D341Med (cell line): ENCODE measurements at regions not wholly inside any gene's neighbourhood (a gene's known extent, or its start where the extent isn't known, plus 50 kb on each side); places are given as distances from the start of the nearest gene placed in this dataset.
"Not testable (repeated sequence)": the region's sequence is repeated elsewhere in the genome, so short reads cannot be mapped to it uniquely, and the experiment has no call there.

ENCODE experiments used
- DNase-seq: peaks from one replicate; pipeline ENCODE4 v3.0.0; 2012; ENCODE audit warnings: low spot score

DNA sequence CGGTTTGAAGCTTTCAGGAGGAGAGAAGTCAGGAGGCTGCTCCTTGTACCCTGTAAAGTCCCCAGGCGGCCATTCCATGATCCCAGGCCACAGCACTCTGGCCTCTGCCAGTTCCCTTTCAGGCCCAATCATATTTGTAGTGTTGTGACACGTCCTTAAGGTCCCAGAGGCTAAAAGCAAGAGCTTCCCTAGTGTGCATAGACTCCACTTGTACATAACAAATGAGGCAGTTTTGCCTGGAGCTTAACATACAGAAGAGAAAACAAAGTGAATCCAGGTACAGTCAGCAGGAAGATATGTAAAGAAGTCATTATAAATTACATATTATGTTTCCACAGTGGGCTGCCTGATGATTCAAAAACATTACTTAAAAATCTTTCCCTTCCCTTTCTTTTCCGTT is 81.1 kb upstream of the RPH3A start:
- DNase-seq: no peak

DNA sequence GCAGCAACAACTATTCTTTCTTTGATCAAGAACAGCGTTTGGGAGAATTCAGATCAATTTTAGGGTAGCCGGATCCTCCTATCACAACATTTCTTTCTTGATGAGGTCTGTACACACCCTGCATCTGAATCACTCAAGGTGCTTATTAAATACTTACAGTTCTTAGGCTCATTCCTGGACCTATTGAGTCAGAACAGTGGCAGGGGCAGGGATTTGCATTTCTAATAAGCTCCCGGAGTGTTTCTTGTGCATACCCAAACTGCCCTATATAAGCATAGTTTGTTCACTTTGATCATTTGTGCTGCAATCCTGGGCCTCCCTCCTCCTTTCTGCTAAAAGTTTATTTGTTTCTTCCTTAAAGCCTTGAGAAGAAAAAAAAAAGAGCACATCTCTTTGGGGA is 80.5 kb upstream of the RPH3A start:
- no peak for DNase-seq

DNA sequence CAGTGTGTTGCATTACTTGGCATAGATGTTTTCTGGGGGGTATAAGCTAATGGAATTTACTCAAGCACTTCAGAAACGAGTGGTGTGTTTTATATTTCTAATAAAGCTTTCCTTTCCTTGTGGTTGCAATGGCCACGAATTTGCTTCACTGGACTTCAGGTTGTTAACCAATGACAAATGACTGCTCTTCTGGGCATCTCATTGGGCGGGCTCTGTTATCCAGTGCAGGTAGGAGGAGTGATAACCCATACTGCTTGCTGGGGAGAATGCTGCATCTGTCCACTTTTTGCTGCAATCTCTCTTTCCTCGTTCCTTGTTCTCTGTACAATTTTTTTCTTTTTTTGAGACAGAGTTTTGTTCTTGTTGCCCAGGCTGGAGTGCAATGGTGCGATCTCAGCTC is 80.0 kb upstream of the RPH3A start:
- no peak for DNase-seq

DNA sequence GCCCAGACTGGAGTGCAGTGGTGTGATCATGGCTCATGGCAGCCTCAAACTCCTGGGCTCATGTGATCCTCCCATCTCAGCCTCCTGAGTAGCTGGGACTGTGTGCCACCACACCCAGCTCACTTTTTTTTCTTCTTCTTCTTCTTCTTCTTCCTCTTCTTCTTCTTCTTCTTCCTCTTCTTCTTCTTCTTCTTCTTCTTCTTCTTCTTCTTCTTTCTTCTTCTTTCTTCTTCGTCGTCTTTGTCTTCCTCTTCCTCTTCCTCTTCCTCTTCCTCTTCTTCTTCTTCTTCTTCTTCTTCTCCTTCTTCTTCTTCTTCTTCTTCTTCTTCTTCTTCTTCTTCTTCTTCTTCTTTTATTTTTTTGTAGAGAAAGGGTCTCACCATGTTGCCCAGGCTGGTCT is 78.8 kb upstream of the RPH3A start:
- not testable (repeated sequence) for DNase-seq

DNA sequence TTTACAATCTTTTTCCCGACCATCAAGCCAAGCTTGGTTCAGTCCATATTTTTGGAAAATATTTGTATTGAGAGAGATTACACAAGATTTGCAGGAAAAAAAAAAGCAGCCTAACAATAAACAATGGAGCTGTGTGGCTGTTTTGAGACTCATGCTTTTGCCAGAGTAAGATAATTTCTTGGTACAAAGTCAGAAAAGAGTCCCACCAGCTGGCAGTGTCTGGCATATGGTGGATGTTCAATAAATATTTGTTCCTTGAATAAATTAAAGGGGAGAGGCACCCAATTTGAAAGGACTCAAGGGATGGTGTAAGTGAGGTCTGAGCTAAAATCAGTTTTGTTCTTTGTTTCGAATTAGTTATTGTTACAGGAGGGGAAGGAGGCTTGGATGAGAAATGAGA is 78.1 kb upstream of the RPH3A start:
- no peak for DNase-seq

DNA sequence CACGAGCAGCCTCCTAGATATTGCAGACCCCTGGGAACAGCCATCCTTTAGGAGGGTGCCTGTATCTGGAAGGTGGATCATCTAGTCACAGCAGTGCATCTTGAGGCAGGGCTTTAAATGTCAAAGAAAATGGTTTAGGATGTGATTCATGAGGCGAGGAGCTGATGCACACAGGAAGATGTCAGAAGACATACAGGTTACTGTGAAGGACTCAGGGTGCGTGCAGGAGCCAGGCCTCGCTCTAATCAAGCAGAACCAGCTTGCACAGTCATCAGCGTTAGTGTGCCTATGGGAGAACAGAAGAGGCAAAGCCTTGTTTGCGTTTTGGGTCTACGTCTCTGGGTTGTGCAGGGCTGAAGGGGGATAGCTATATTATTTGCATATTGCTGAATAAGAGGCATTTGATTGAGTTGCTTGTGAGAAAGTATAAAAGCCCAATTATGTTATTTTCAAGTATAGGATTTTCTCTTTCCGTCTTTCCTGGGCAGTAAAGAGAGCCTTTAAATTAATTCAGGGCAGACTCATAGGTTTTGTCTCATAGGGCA is 77.3 kb upstream of the RPH3A start:
- no peak for DNase-seq

DNA sequence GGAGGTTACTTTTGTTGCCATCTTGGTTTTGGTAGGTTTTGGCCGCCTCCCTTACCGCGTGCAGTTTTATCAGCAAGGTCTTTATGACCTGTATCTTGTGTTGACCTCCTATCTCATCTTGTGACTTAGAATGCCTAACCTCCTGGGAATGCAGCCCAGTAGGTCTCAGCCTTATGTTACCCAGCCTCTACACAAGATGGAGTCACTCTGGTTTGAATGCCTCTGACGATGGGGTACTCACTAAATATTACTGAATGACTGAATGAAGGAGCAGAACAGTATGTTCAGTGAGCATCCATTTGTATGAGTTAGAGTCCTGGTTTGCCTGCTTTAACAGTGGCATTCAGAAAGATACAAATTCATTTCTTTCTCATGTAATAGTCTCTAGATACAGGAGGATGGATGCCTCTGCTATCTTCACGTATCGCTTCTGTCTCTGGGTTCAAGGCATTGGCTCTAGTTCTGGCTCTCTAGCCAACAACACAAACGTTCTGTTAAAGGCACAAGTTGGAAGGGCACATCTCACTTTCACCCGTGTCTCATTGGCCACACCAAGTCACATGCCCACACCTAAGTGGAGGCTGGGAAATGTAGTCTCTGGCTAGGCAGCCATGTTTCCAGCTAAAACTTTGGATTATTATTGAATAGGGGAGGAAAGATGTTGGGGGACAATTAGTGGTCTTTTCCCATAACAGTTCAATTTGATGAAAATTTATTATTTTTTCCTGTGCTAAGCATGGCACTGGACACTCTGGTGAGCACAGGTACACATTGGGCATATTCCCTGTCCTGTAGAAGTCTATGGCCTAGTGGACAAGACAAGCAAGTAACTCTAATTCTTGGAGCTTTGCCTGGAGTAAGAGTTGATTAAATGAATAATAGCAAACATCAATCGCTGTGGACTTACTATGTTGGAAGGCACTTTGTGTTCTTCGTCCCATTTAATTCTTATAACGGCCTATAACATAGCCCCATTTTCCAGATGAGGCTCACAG is 75.2 kb upstream of the RPH3A start:
- DNase-seq: peak; percentile 46

DNA sequence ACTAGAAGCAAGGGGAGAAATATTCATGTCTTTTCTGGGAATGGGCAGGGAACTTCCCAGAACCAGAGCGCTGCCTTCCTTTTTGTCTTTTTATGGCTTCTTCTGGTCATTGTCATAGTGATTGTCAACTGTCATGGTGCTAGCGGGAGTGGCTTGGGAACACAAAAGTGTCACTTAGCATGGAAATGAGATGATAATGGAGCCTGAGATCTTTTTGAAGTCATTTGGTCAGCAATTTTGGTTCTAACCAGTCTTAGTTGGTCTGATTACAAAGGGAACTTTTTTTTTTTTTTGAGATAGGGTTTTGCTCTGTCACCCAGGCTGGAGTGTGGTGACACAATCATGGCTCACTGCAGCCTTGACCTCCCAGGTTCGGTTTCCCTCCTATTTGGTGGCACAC is 62.7 kb upstream of the RPH3A start:
- DNase-seq: no peak

DNA sequence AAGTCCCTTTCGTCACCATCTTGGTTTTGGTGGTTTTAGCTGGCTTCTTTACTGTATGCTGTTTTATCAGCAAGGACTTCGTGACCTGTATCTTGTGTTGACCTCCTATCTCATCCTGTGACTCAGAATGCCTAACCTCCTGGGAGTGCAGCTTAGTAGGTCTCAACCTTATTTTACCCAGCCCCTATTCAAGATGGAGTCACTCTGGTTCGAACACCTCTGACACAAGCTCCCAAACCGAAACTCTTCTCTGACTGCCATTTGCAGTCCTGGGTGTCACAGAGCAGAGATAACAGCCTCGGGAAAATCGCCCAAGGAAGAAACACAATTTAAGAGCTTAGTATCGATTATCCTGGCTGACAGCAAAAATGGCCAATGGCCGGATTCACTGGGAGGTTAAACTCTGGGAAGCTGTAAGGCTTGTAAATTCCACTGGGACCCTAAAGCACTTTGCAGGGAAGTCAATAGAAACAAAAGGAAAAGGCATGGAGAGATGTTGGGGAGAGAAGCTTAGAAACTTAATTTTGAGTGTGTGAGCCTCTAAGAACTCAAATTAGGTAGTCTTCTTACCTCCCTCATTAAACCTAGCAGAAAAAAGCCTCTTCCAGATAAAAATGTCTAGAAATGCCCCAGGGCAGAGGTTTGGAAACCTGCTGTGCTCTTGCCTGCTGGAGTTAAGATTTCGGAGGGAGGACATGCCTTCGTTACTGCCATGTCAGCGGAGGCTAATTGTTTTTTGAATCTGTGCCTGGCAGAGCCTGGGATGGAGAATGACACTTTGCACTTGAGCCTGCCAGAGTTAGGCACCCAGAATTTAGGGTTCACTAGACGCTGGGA is 56.5 kb upstream of the RPH3A start:
- no peak for DNase-seq

DNA sequence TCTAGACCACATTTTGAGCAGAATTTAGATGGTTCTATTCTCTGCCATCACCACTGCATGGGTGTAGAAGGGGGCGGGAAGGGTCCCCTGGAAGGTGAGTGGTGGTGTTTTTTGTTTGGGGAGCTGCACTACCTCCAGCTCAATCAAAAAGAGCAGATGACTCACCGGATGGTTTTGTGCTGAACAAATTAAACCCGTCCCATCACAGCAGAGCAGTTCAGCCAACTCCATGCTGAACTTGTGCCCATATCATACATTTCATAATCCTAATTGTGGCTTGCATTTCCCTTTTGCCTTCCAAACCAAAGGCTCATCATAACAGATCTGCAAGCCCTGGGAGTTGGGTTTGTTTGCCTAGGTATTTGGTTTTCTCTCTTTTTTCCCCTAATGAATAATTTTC is 53.0 kb upstream of the RPH3A start:
- no peak for DNase-seq

DNA sequence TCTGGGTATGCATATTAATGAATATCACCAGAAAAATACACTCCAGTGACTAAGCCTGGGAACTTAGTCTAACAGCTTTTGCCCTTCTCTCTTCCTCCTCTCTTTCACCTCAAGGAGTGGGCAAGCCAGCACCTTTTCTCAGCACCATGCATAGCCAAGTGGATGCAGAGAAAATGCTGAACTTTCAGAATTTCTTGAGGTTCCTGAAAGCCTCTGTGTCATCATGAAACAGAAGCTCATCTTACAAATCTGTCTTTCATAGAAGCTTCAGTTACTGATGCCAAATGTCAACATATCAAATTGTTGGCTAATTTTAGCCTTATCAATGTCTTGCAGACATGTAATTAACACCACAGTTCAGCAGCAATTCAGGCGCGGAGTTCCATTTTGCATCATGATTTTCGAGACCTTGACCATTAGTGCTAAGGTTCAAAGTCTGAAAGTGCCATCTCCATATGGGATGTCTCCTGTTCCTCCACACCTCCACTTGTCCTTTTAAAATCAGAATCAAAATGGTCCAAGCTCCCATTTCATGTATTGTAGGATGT is 51.1 kb upstream of the RPH3A start:
- DNase-seq: no peak

DNA sequence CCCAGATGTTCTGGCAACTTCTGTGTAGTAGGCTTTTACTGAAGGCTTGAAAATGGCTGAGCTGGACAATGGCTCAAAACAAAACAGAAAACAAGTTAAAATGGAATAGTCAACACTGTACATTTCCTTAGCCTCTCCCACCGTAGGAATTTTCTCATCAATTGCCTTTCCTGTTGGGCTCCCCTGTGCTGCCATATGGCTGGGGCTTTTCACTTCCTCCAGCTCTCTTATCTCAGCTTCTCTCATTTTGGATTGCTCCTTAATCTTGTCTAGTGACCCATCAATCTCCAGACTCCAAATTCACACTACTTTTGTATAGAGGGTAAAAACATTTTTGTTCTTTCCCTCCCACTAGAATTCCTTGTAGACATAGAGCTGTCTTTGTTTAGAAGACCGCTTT is 50.4 kb upstream of the RPH3A start:
- DNase-seq: no peak
